ENCODE measurements at regions not wholly inside any gene's neighbourhood (a gene's known extent, or its start where the extent isn't known, plus 50 kb on each side); places are given as distances from the start of the nearest gene placed in this dataset.
"Not testable (repeated sequence)": the region's sequence is repeated elsewhere in the genome, so short reads cannot be mapped to it uniquely, and the experiment has no call there.

DNA sequence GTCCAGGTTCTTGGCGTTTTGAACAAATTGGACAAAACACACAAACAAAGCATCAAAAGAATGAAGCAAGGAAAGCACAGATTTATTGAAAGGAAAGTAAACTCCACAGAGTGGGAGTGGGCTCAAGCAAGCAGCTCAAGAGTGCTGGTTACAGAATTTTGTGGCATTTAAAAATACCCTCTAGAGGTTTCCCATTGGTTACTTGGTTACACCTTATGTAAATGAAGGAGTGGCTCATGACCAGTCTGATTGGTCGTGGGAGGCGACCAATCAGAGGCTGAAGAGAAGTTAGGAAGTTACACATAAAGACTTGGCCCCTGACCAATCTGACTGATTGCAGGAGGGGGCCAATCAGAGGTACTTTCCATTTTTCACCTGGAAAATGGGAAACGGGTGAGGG, 1373.8 kb upstream of the GOT2 start:
- ChIA-PET CTCF (no interaction called here), POLR2A (no interaction called here)
- H3K4me1 ChIP-seq (ENCODE audit: control extremely low read depth in 1 of 4, control insufficient read depth in 4 of 4, insufficient read depth in 4 of 4, low read length in 3 of 4) = peaks cover 2 to 26% (median 14%) of the 10 kb centered on the region in 4 experiments
- peak overlapping the region; percentile 71 to 80 for H3K27ac ChIP-seq (ENCODE audit: insufficient read depth in 1 of 2, low read depth in 1 of 2, low read length in 2 of 2, poor library complexity in 1 of 2, severe bottlenecking in 2 of 2)
- WGBS (ENCODE audit: insufficient coverage) = 74% methylated on average over 4 of the region's 4 CpGs
- DNase-seq = peak in 2 of 3 donors; percentile 62 to 72
- no peaks in the 10 kb centered on the region for H3K27me3 ChIP-seq (replicated peaks in 2 of 5; ENCODE audit: control insufficient read depth in 4 of 5, insufficient read depth in 5 of 5, low read length in 4 of 5)
- H3K9me3 ChIP-seq (ENCODE audit: control extremely low read depth in 1 of 5, control insufficient read depth in 4 of 5, insufficient read depth in 2 of 5, low read depth in 1 of 5, low read length in 4 of 5) = peaks cover 0 to 3% (median 0%) of the 10 kb centered on the region in 5 experiments
- H3K4me3 ChIP-seq (ENCODE audit: control insufficient read depth in 1 of 7, extremely low read depth in 1 of 7, insufficient read depth in 4 of 7, low read depth in 2 of 7, low read length in 6 of 7) = peak overlapping the region in 4 of 7 experiments; percentile 4 to 29 (median 14)
- no peaks in the 10 kb centered on the region for H3K36me3 ChIP-seq (ENCODE audit: control insufficient read depth in 4 of 4, insufficient read depth in 4 of 4, low read length in 3 of 4)

DNA sequence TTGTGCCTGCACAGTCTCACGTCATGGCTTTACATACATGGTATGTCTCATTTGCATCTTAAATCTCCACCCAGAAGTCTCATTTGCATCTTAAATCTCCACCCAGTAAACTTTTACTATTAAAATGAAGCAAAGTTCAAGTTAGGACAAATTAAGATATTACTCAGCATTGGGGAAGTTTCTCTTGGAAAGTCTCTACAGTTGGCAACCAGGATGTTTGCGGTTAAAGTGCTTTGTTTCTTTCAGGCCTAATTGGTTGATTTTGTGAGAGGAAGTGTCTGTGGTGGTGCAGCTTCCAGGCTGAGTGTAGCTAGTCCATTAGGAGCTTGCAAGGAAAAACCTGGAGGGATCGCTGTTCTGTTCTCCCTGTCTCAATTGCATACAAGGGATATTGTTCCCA, 1373.3 kb upstream of the GOT2 start:
- WGBS (ENCODE audit: insufficient coverage) = 48% methylated on average over 3 of the region's 3 CpGs

DNA sequence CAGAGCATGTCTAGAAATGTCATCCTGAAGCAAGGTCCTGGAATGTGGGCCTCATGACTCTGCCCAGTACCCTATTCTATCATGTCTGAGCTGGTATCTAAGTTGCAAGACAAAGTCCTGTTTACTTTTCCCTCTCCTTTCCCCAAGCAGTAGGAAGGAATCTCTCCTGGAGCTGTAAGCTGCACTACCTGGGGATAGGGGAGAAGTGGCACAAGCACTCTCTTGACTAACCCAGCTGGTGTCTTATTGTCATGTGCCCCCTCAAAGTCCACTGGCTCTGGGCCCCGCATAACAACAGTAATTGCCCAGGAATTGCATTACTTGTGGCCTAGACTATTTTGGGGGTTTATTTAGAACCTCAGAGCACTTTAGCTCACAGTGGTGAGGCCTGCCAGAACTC, 1366.3 kb upstream of the GOT2 start:
- WGBS (ENCODE audit: insufficient coverage) = 100% methylated on average over 1 of the region's 1 CpG
- DNase-seq = no peak
- CTCF ChIA-PET = no interaction called here
- no peaks in the 10 kb centered on the region for H3K36me3 ChIP-seq (ENCODE audit: control insufficient read depth in 4 of 4, insufficient read depth in 4 of 4, low read length in 3 of 4)
- POLR2A ChIA-PET = no interaction called here
- no peak overlapping the region for H3K27ac ChIP-seq (ENCODE audit: insufficient read depth in 1 of 2, low read depth in 1 of 2, low read length in 2 of 2, poor library complexity in 1 of 2, severe bottlenecking in 2 of 2)
- no peaks in the 10 kb centered on the region for H3K4me1 ChIP-seq (ENCODE audit: control extremely low read depth in 1 of 4, control insufficient read depth in 4 of 4, insufficient read depth in 4 of 4, low read length in 3 of 4)
- H3K9me3 ChIP-seq (ENCODE audit: control extremely low read depth in 1 of 5, control insufficient read depth in 4 of 5, insufficient read depth in 2 of 5, low read depth in 1 of 5, low read length in 4 of 5) = peaks cover 0 to 6% (median 0%) of the 10 kb centered on the region in 5 experiments
- no peaks in the 10 kb centered on the region for H3K27me3 ChIP-seq (replicated peaks in 2 of 5; ENCODE audit: control insufficient read depth in 4 of 5, insufficient read depth in 5 of 5, low read length in 4 of 5)
- H3K4me3 ChIP-seq (ENCODE audit: control insufficient read depth in 1 of 7, extremely low read depth in 1 of 7, insufficient read depth in 4 of 7, low read depth in 2 of 7, low read length in 6 of 7) = no peak overlapping the region

More for the DNA sequence above, 1373.3 kb upstream of the GOT2 start:
- Histone ChIP-seq H3K9me3 (ENCODE audit: control extremely low read depth in 1 of 5, control insufficient read depth in 4 of 5, insufficient read depth in 2 of 5, low read depth in 1 of 5, low read length in 4 of 5) (peaks cover 0 to 2% (median 0%) of the 10 kb centered on the region in 5 experiments), H3K36me3 (ENCODE audit: control insufficient read depth in 4 of 4, insufficient read depth in 4 of 4, low read length in 3 of 4) (no peaks in the 10 kb centered on the region), H3K27ac (ENCODE audit: insufficient read depth in 1 of 2, low read depth in 1 of 2, low read length in 2 of 2, poor library complexity in 1 of 2, severe bottlenecking in 2 of 2) (peak overlapping the region; percentile 71 to 80), H3K4me1 (ENCODE audit: control extremely low read depth in 1 of 4, control insufficient read depth in 4 of 4, insufficient read depth in 4 of 4, low read length in 3 of 4) (peaks cover 2 to 26% (median 14%) of the 10 kb centered on the region in 4 experiments), H3K4me3 (ENCODE audit: control insufficient read depth in 1 of 7, extremely low read depth in 1 of 7, insufficient read depth in 4 of 7, low read depth in 2 of 7, low read length in 6 of 7) (peak overlapping the region in 4 of 7 experiments; percentile 4 to 29 (median 5)), H3K27me3 (replicated peaks in 2 of 5; ENCODE audit: control insufficient read depth in 4 of 5, insufficient read depth in 5 of 5, low read length in 4 of 5) (no peaks in the 10 kb centered on the region)
- ChIA-PET CTCF (no interaction called here), POLR2A (no interaction called here)
- DNase-seq = peak; percentile 63 to 91 (median 86)

DNA sequence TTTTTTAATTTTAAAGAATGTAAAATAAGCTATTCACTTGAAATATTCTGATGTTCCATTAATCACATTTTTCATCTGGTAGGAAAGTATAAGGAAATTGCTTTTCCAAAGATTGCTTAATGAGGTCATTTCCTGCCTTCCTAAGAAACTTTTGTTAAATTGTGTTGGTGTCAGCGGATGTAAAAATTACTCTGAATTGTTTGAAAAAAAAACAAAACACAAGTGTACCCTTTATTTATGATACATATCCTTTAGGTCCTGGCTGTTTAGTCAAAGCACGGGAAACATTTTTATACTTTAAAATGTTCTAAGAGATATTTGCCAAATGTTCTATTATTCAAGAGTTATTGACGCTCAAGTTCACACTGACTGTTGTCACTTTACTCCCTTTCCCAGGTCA, 1357.4 kb upstream of the GOT2 start:
- no CpG with 5 or more reads among the region's 3 CpGs for WGBS (ENCODE audit: insufficient coverage)
- Histone ChIP-seq H3K9me3 (ENCODE audit: control extremely low read depth in 1 of 5, control insufficient read depth in 4 of 5, insufficient read depth in 2 of 5, low read depth in 1 of 5, low read length in 4 of 5) (peaks cover 0 to 4% (median 2%) of the 10 kb centered on the region in 5 experiments), H3K36me3 (ENCODE audit: control insufficient read depth in 4 of 4, insufficient read depth in 4 of 4, low read length in 3 of 4) (no peaks in the 10 kb centered on the region), H3K4me3 (ENCODE audit: control insufficient read depth in 1 of 7, extremely low read depth in 1 of 7, insufficient read depth in 4 of 7, low read depth in 2 of 7, low read length in 6 of 7) (no peak overlapping the region), H3K4me1 (ENCODE audit: control extremely low read depth in 1 of 4, control insufficient read depth in 4 of 4, insufficient read depth in 4 of 4, low read length in 3 of 4) (no peaks in the 10 kb centered on the region), H3K27ac (ENCODE audit: insufficient read depth in 1 of 2, low read depth in 1 of 2, low read length in 2 of 2, poor library complexity in 1 of 2, severe bottlenecking in 2 of 2) (no peak overlapping the region), H3K27me3 (replicated peaks in 2 of 5; ENCODE audit: control insufficient read depth in 4 of 5, insufficient read depth in 5 of 5, low read length in 4 of 5) (no peaks in the 10 kb centered on the region)
- ChIA-PET CTCF (no interaction called here), POLR2A (no interaction called here)
- DNase-seq = no peak

GRCh38 chr16:60091071-60091470, 1357.0 kb upstream of the GOT2 start:
- ChIA-PET CTCF (no interaction called here), POLR2A (no interaction called here)
- Histone ChIP-seq H3K36me3 (ENCODE audit: control insufficient read depth in 4 of 4, insufficient read depth in 4 of 4, low read length in 3 of 4) (no peaks in the 10 kb centered on the region), H3K9me3 (ENCODE audit: control extremely low read depth in 1 of 5, control insufficient read depth in 4 of 5, insufficient read depth in 2 of 5, low read depth in 1 of 5, low read length in 4 of 5) (peaks cover 0 to 4% (median 2%) of the 10 kb centered on the region in 5 experiments), H3K4me3 (ENCODE audit: control insufficient read depth in 1 of 7, extremely low read depth in 1 of 7, insufficient read depth in 4 of 7, low read depth in 2 of 7, low read length in 6 of 7) (no peak overlapping the region), H3K4me1 (ENCODE audit: control extremely low read depth in 1 of 4, control insufficient read depth in 4 of 4, insufficient read depth in 4 of 4, low read length in 3 of 4) (no peaks in the 10 kb centered on the region), H3K27ac (ENCODE audit: insufficient read depth in 1 of 2, low read depth in 1 of 2, low read length in 2 of 2, poor library complexity in 1 of 2, severe bottlenecking in 2 of 2) (no peak overlapping the region), H3K27me3 (replicated peaks in 2 of 5; ENCODE audit: control insufficient read depth in 4 of 5, insufficient read depth in 5 of 5, low read length in 4 of 5) (no peaks in the 10 kb centered on the region)
- no peak for DNase-seq

- no peak overlapping the region for H3K4me3 ChIP-seq (ENCODE audit: control insufficient read depth in 1 of 7, extremely low read depth in 1 of 7, insufficient read depth in 4 of 7, low read depth in 2 of 7, low read length in 6 of 7)
- H3K36me3 ChIP-seq (ENCODE audit: control insufficient read depth in 4 of 4, insufficient read depth in 4 of 4, low read length in 3 of 4) = no peaks in the 10 kb centered on the region
- no peaks in the 10 kb centered on the region for H3K4me1 ChIP-seq (ENCODE audit: control extremely low read depth in 1 of 4, control insufficient read depth in 4 of 4, insufficient read depth in 4 of 4, low read length in 3 of 4)
- H3K9me3 ChIP-seq (ENCODE audit: control extremely low read depth in 1 of 5, control insufficient read depth in 4 of 5, insufficient read depth in 2 of 5, low read depth in 1 of 5, low read length in 4 of 5) = peaks cover 0 to 4% (median 2%) of the 10 kb centered on the region in 5 experiments
- H3K27ac ChIP-seq (ENCODE audit: insufficient read depth in 1 of 2, low read depth in 1 of 2, low read length in 2 of 2, poor library complexity in 1 of 2, severe bottlenecking in 2 of 2) = no peak overlapping the region
- no peaks in the 10 kb centered on the region for H3K27me3 ChIP-seq (replicated peaks in 2 of 5; ENCODE audit: control insufficient read depth in 4 of 5, insufficient read depth in 5 of 5, low read length in 4 of 5)
- DNase-seq = no peak
- ChIA-PET POLR2A (no interaction called here), CTCF (no interaction called here)
These were observed 1353.4 kb upstream of the GOT2 start for GRCh38 chr16:60087530-60087929.

GRCh38 chr16:60078819-60079218, 1344.7 kb upstream of the GOT2 start:
- H3K9me3 ChIP-seq (ENCODE audit: control extremely low read depth in 1 of 5, control insufficient read depth in 4 of 5, insufficient read depth in 2 of 5, low read depth in 1 of 5, low read length in 4 of 5); H3K27me3 ChIP-seq (replicated peaks in 2 of 5; ENCODE audit: control insufficient read depth in 4 of 5, insufficient read depth in 5 of 5, low read length in 4 of 5); CTCF ChIA-PET; H3K4me3 ChIP-seq (ENCODE audit: control insufficient read depth in 1 of 7, extremely low read depth in 1 of 7, insufficient read depth in 4 of 7, low read depth in 2 of 7, low read length in 6 of 7); H3K27ac ChIP-seq (ENCODE audit: insufficient read depth in 1 of 2, low read depth in 1 of 2, low read length in 2 of 2, poor library complexity in 1 of 2, severe bottlenecking in 2 of 2); POLR2A ChIA-PET; DNase-seq; H3K36me3 ChIP-seq (ENCODE audit: control insufficient read depth in 4 of 4, insufficient read depth in 4 of 4, low read length in 3 of 4); H3K4me1 ChIP-seq (ENCODE audit: control extremely low read depth in 1 of 4, control insufficient read depth in 4 of 4, insufficient read depth in 4 of 4, low read length in 3 of 4): not testable (repeated sequence)
- WGBS (ENCODE audit: insufficient coverage) = 100% methylated on average over 1 of the region's 10 CpGs

Data from common myeloid progenitor, CD34-positive (primary cell).